ENCODE measurements at regions not wholly inside any gene's neighbourhood (a gene's known extent, or its start where the extent isn't known, plus 50 kb on each side); places are given as distances from the start of the nearest gene placed in this dataset.

DNA sequence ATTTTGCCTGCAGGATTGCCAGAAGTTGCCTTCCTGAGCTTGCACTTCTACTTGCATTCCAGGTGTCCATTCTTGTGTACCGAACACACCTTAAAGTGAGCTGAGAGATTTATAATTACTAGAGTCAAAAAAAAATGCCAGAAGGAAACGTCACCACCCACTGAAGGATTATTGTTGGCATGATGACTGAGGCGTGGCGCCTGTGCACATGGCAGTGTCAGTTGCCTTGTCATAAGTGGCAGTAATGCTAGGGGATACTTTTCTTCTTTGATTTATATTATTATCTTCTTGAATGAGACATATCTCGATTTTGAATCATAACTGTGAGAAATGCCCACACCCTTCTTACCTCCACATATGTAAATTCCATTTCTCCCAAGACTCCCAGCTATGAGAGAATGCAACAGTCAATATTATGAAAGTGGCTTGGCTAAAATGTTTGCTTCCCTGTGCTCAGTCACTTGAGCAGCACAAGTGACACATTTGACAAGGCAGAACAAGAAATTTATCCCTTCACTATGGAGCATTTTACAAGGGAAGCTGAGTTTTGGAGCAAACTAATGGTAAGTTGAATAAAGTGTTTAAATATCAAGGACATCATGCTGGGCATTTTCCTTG, 149.5 kb upstream of the SASH1 start:
- CTCF ChIA-PET, result no interaction called here
- Mint-ChIP-seq H3K4me1 (no peaks in the 10 kb centered on the region), H3K27me3 (peaks cover 38% of the 10 kb centered on the region), H3K9me3 (no peaks in the 10 kb centered on the region), H3K4me3 (no peak overlapping the region), H3K36me3 (ENCODE audit: low read depth) (no peaks in the 10 kb centered on the region), H3K27ac (no peak overlapping the region)
- POLR2A ChIA-PET, result no interaction called here
- TF ChIP-seq, protein P1, sequence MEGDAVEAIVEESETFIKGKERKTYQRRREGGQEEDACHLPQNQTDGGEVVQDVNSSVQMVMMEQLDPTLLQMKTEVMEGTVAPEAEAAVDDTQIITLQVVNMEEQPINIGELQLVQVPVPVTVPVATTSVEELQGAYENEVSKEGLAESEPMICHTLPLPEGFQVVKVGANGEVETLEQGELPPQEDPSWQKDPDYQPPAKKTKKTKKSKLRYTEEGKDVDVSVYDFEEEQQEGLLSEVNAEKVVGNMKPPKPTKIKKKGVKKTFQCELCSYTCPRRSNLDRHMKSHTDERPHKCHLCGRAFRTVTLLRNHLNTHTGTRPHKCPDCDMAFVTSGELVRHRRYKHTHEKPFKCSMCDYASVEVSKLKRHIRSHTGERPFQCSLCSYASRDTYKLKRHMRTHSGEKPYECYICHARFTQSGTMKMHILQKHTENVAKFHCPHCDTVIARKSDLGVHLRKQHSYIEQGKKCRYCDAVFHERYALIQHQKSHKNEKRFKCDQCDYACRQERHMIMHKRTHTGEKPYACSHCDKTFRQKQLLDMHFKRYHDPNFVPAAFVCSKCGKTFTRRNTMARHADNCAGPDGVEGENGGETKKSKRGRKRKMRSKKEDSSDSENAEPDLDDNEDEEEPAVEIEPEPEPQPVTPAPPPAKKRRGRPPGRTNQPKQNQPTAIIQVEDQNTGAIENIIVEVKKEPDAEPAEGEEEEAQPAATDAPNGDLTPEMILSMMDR (IDR thresholded peaks at IDR 0.05), result no peak
- ATAC-seq (ENCODE audit: low read depth) (no peak), DNase-seq (no peak)
- intact Hi-C loops (cut with micrococcal nuclease), result no loop called here

DNA sequence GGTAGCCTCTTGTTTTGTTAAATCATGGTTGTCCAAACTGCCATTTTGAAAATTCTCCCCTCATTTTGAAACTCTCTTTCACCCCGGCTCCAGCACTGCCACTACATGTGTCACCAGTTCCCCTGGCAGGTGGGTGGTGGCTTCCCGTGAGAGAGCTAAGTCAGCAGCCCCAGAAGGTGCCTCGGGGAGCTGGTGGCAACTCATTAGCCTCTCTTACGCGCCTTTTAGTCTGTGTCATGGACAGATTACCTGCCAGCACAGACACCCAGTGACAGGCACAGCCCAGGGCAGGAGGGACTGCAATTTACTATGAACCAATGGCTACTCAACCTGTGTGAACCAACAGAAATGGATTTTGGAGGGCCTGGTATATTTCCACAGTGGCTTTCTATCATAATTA, 147.1 kb upstream of the SASH1 start:
- no peaks in the 10 kb centered on the region for H3K4me1 Mint-ChIP-seq
- H3K9me3 Mint-ChIP-seq, result no peaks in the 10 kb centered on the region
- no peaks in the 10 kb centered on the region for H3K36me3 Mint-ChIP-seq (ENCODE audit: low read depth)
- no peak overlapping the region for H3K4me3 Mint-ChIP-seq
- ChIA-PET CTCF (no interaction called here), POLR2A (no interaction called here)
- TF ChIP-seq, protein P1 (IDR thresholded peaks at IDR 0.05), result no peak
- no peak for ATAC-seq (ENCODE audit: low read depth)
- peaks cover 45% of the 10 kb centered on the region for H3K27me3 Mint-ChIP-seq
- H3K27ac Mint-ChIP-seq, result no peak overlapping the region
- no peak for DNase-seq
- intact Hi-C loops (cut with micrococcal nuclease), result no loop called here

DNA sequence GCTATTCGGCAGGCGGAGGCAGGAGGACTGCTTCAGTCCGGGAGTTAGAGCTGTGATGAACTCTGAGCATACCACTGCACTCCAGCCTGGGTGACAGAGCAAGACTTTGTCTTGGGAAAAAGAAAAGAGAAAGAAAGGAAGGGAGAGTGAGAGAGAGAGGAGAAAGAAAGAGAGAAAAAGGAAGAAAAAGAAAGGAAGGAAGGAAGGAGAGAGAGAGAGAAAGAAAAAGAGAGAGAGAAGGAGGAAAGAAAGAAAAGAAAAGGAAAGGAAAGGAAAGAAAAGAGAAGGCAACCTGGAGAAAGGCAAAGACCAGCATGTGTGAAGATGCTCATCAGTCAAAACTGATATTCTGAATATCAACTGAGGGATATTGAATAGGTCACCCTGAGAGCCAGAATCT, 143.1 kb upstream of the SASH1 start:
- Mint-ChIP-seq H3K27ac (no peak overlapping the region), H3K4me3 (no peak overlapping the region), H3K9me3 (peaks cover 4% of the 10 kb centered on the region), H3K36me3 (ENCODE audit: low read depth) (no peaks in the 10 kb centered on the region), H3K27me3 (peaks cover 62% of the 10 kb centered on the region), H3K4me1 (peaks cover 15% of the 10 kb centered on the region)
- POLR2A ChIA-PET, result no interaction called here
- intact Hi-C loops (cut with micrococcal nuclease), result no loop called here
- TF ChIP-seq, protein P1 (IDR thresholded peaks at IDR 0.05), result no peak
- CTCF ChIA-PET, result interaction anchor here (1.8 kb wide), 1 partner anchor 22 kb away, joined by 4 read pairs; no protein-coding TSS in a partner anchor
- no peak for ATAC-seq (ENCODE audit: low read depth)
- no peak for DNase-seq

DNA sequence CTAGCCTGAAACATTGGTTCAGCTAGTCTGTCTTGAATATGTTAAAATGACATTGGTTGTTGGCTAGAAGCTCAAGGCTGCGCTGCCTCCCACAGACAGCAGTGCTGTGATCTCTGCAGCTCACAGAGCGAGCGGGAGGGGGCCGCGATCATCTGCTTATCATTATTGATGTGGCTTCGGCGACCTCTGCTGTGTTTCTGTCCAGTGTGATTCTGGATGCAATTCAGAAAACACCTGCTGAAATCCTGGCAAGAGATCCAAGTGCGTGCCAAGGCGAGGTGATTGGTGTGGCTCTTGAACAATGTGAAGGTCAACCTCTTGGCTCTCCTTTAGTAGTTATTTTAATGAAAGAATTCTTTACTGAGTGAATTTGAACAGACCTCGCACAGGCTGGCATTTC, 142.3 kb upstream of the SASH1 start:
- ATAC-seq (ENCODE audit: low read depth), result no peak

DNA sequence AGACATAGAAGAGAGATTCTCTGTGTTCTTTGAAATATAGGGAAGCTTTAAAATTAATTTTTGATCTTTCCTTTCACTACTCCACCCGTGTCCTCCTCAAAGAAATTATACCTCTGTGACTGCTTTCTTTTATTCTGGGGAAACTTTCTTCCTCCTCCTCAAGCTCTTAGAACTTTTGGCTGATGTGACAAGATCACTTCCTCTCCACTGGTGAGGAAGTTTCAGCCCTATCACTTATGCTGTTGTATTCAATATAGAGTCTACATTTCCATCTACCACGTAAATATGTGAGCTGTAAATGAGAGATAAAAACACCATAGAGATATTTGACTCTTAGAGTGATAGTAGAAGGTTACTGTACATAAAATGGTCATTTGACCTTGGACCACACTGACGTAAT, 141.9 kb upstream of the SASH1 start:
- intact Hi-C loops (cut with micrococcal nuclease), result no loop called here
- ChIA-PET CTCF (interaction anchor here (1.8 kb wide), 1 partner anchor 24 kb away, joined by 4 read pairs; no protein-coding TSS in a partner anchor), POLR2A (no interaction called here)
- H3K9me3 Mint-ChIP-seq, result peaks cover 6% of the 10 kb centered on the region
- no peaks in the 10 kb centered on the region for H3K36me3 Mint-ChIP-seq (ENCODE audit: low read depth)
- no peak overlapping the region for H3K4me3 Mint-ChIP-seq
- H3K27me3 Mint-ChIP-seq, result peaks cover 61% of the 10 kb centered on the region
- DNase-seq, result no peak
- TF ChIP-seq, protein P1 (IDR thresholded peaks at IDR 0.05), result no peak
- H3K27ac Mint-ChIP-seq, result no peak overlapping the region
- H3K4me1 Mint-ChIP-seq, result peaks cover 20% of the 10 kb centered on the region
- no peak for ATAC-seq (ENCODE audit: low read depth)

More for the DNA sequence above, 142.3 kb upstream of the SASH1 start:
- Mint-ChIP-seq H3K9me3 (peaks cover 6% of the 10 kb centered on the region), H3K27ac (no peak overlapping the region), H3K27me3 (peaks cover 60% of the 10 kb centered on the region), H3K4me3 (no peak overlapping the region), H3K4me1 (peaks cover 20% of the 10 kb centered on the region), H3K36me3 (ENCODE audit: low read depth) (no peaks in the 10 kb centered on the region)
- intact Hi-C loops (cut with micrococcal nuclease), result no loop called here
- TF ChIP-seq, protein P1 (IDR thresholded peaks at IDR 0.05), result no peak
- POLR2A ChIA-PET, result no interaction called here
- DNase-seq, result no peak
- CTCF ChIA-PET, result interaction anchor here (1.8 kb wide), 1 partner anchor 23 kb away, joined by 4 read pairs; no protein-coding TSS in a partner anchor
